ENCODE measurements at regions not wholly inside any gene's neighbourhood (a gene's known extent, or its start where the extent isn't known, plus 50 kb on each side); places are given as distances from the start of the nearest gene placed in this dataset.

GRCh38 chr2:29991086-29991485 is 69.7 kb upstream of the ALK start:
- no peak overlapping the region for H3K27ac ChIP-seq
- DNase-seq, result no peak
- no peaks in the 10 kb centered on the region for H3K36me3 ChIP-seq
- no peaks in the 10 kb centered on the region for H3K9me3 ChIP-seq (ENCODE audit: severe bottlenecking)
- no peak overlapping the region for H3K4me3 ChIP-seq (ENCODE audit: low read depth, low read length)
- H3K27me3 ChIP-seq (ENCODE audit: insufficient read depth, low read depth, severe bottlenecking), result no peaks in the 10 kb centered on the region
- no peak for TF ChIP-seq CTCF (IDR thresholded peaks at IDR 0.05; ENCODE audit: low read depth, low read length)

- Histone ChIP-seq H3K36me3 (no peaks in the 10 kb centered on the region), H3K9me3 (ENCODE audit: severe bottlenecking) (no peaks in the 10 kb centered on the region), H3K27me3 (ENCODE audit: insufficient read depth, low read depth, severe bottlenecking) (no peaks in the 10 kb centered on the region), H3K27ac (no peak overlapping the region), H3K4me3 (ENCODE audit: low read depth, low read length) (no peak overlapping the region)
- DNase-seq, result no peak
- no peak for TF ChIP-seq CTCF (IDR thresholded peaks at IDR 0.05; ENCODE audit: low read depth, low read length)
Measured at GRCh38 chr2:29995241-29995640, 73.9 kb upstream of the ALK start.

GRCh38 chr2:30003128-30003527 is 81.7 kb upstream of the ALK start:
- H3K36me3 ChIP-seq, result no peaks in the 10 kb centered on the region
- H3K4me3 ChIP-seq (ENCODE audit: low read depth, low read length), result no peak overlapping the region
- no peak for DNase-seq
- H3K9me3 ChIP-seq (ENCODE audit: severe bottlenecking), result no peaks in the 10 kb centered on the region
- no peak overlapping the region for H3K27ac ChIP-seq
- TF ChIP-seq CTCF (IDR thresholded peaks at IDR 0.05; ENCODE audit: low read depth, low read length), result no peak
- H3K27me3 ChIP-seq (ENCODE audit: insufficient read depth, low read depth, severe bottlenecking), result no peaks in the 10 kb centered on the region

- Histone ChIP-seq H3K9me3 (ENCODE audit: severe bottlenecking) (no peaks in the 10 kb centered on the region), H3K36me3 (no peaks in the 10 kb centered on the region), H3K27me3 (ENCODE audit: insufficient read depth, low read depth, severe bottlenecking) (peaks cover 3% of the 10 kb centered on the region), H3K4me3 (ENCODE audit: low read depth, low read length) (no peak overlapping the region), H3K27ac (no peak overlapping the region)
- no peak for TF ChIP-seq CTCF (IDR thresholded peaks at IDR 0.05; ENCODE audit: low read depth, low read length)
- no peak for DNase-seq
Measured at GRCh38 chr2:30022444-30023071, 101.2 kb upstream of the ALK start.

GRCh38 chr2:30024281-30024680 is 102.9 kb upstream of the ALK start:
- no peak overlapping the region for H3K4me3 ChIP-seq (ENCODE audit: low read depth, low read length)
- TF ChIP-seq CTCF (IDR thresholded peaks at IDR 0.05; ENCODE audit: low read depth, low read length), result no peak
- no peak for DNase-seq
- peaks cover 8% of the 10 kb centered on the region for H3K27me3 ChIP-seq (ENCODE audit: insufficient read depth, low read depth, severe bottlenecking)
- H3K27ac ChIP-seq, result no peak overlapping the region
- no peaks in the 10 kb centered on the region for H3K36me3 ChIP-seq
- no peaks in the 10 kb centered on the region for H3K9me3 ChIP-seq (ENCODE audit: severe bottlenecking)
